GM12878 (cell line): ENCODE measurements at regions not wholly inside any gene's neighbourhood (a gene's known extent, or its start where the extent isn't known, plus 50 kb on each side); places are given as distances from the start of the nearest gene placed in this dataset.

Experiments
- ATAC-seq: fragments of 200-7000 bp; cut with Tn5 transposase; 3 replicates; pipeline ENCODE4 v1.9.1; 2020; ENCODE audit warnings: mild to moderate bottlenecking, moderate library complexity
- BruUV-seq: library from RNA; stranded (reverse); fragments of 400-500 nt; replicated peaks from 2 replicates; lab custom pipeline; 2021; lab: Mats Ljungman, UMichigan
- CTCF ChIA-PET: fragments of 300-600 bp; sonication (Branson Sonifier 250); formaldehyde crosslinking; extraction: SDS; loops from one replicate; lab custom pipeline; 2021; ENCODE audit warnings: inconsistent platforms; lab: Yijun Ruan, JAX
- POLR2A ChIA-PET: fragments of 350-600 bp; formaldehyde crosslinking; extraction: SDS; loops from one replicate; lab custom pipeline; 2021; ENCODE audit warnings: inconsistent platforms; lab: Charles Lee
- RAD21 ChIA-PET: fragments of 300-600 bp; sonication (Branson Sonifier 250); formaldehyde crosslinking; loops from one replicate; lab custom pipeline; 2023; ENCODE audit warnings: antibody characterized with exemption; ENCODE audit not compliant: unreplicated experiment; lab: Charles Lee
- SMC1A ChIA-PET: fragments of 300-600 bp; sonication (Branson Sonifier 250); formaldehyde crosslinking; loops from one replicate; lab custom pipeline; 2023; ENCODE audit not compliant: unreplicated experiment, uncharacterized antibody; lab: Charles Lee
- DNase-seq: peaks from one replicate; pipeline ENCODE4 v3.0.0-alpha.2; 2011; ENCODE audit warnings: low read depth, low spot score
- FAIRE-seq: peaks from 3 replicates; lab custom pipeline; 2011; peaks lifted over from hg19 to GRCh38; lab: Jason Lieb, UNC
- H2AFZ ChIP-seq: 2 replicates; pipeline ENCODE4 v1.6.0; 2011; ENCODE audit warnings: low read depth, low read length, control low read depth; ENCODE audit not compliant: control insufficient read depth
- H3K27ac ChIP-seq: 2 replicates; pipeline ENCODE4 v1.5.1; 2011; ENCODE audit warnings: control low read depth; ENCODE audit not compliant: control insufficient read depth, insufficient read depth
- H3K27me3 ChIP-seq, 2 experiments: replicated peaks in 1 of 2; 2 replicates each; pipeline versions ENCODE4 v1.6.0 to v1.6.1; 2011; ENCODE audit warnings: low read length in 1 of 2; ENCODE audit not compliant: control insufficient read depth in 2 of 2, insufficient read depth in 2 of 2
- H3K36me3 ChIP-seq, 2 experiments: 2 replicates each; pipeline ENCODE4 v1.5.1; 2011; ENCODE audit warnings: low read length in 1 of 2; ENCODE audit not compliant: control insufficient read depth in 2 of 2, insufficient read depth in 2 of 2
- H3K4me1 ChIP-seq: 2 replicates; pipeline ENCODE4 v1.6.1; 2011; ENCODE audit warnings: mild to moderate bottlenecking, low read length, moderate library complexity, mixed read lengths; ENCODE audit not compliant: control insufficient read depth, insufficient read depth
- H3K4me2 ChIP-seq: 2 replicates; pipeline ENCODE4 v1.6.0; 2011; ENCODE audit warnings: control low read depth; ENCODE audit not compliant: control insufficient read depth, insufficient read depth
- H3K4me3 ChIP-seq: fragments of 200-600 bp; sonication (generic); 2 replicates; pipeline ENCODE4 v1.5.1; 2016
- H3K79me2 ChIP-seq: 2 replicates; pipeline ENCODE4 v1.6.0; 2011; ENCODE audit warnings: low read length; ENCODE audit not compliant: control insufficient read depth, insufficient read depth
- H3K9ac ChIP-seq: 2 replicates; pipeline ENCODE4 v1.8.0; 2011; ENCODE audit warnings: low read length, control low read depth, mixed read lengths; ENCODE audit not compliant: control insufficient read depth, insufficient read depth
- H3K9me3 ChIP-seq: replicated peaks from 3 replicates; pipeline ENCODE4 v1.5.1; 2011; ENCODE audit warnings: mild to moderate bottlenecking, low read length; ENCODE audit not compliant: control insufficient read depth, insufficient read depth
- H4K20me1 ChIP-seq: 2 replicates; pipeline ENCODE4 v1.6.0; 2011; ENCODE audit not compliant: control insufficient read depth, insufficient read depth
- CHD1 ChIP-seq: IDR thresholded peaks from 2 replicates; pipeline ENCODE4 v1.6.1; 2012; ENCODE audit warnings: low read depth, low read length, improper control_type of control experiment
- CHD2 ChIP-seq: IDR thresholded peaks from 2 replicates; pipeline ENCODE4 v1.6.1; 2011; ENCODE audit warnings: low read depth, low read length, improper control_type of control experiment, borderline replicate concordance
- CREB1 ChIP-seq: IDR thresholded peaks from 2 replicates; pipeline ENCODE4 v1.6.1; 2012; ENCODE audit warnings: low read depth, mild to moderate bottlenecking, inconsistent platforms
- CREM ChIP-seq: IDR thresholded peaks from 2 replicates; pipeline ENCODE4 v1.6.1; 2014; ENCODE audit warnings: antibody characterized with exemption, low read depth
- ELK1 ChIP-seq: IDR thresholded peaks from 2 replicates; pipeline ENCODE4 v1.6.1; 2012; ENCODE audit warnings: low read depth, low read length, improper control_type of control experiment
- IRF3 ChIP-seq: fragments of 450-650 bp; IDR thresholded peaks from 2 replicates; pipeline ENCODE4 v1.6.1; 2014; ENCODE audit warnings: mild to moderate bottlenecking
- IRF5 ChIP-seq: fragments of 450-650 bp; IDR thresholded peaks from 2 replicates; pipeline ENCODE4 v1.6.1; 2017; ENCODE audit warnings: borderline replicate concordance
- POLR2AphosphoS2 ChIP-seq: IDR thresholded peaks from 2 replicates; pipeline ENCODE4 v1.6.1; 2011; ENCODE audit warnings: low read depth, mild to moderate bottlenecking, low read length, improper control_type of control experiment, moderate library complexity
- SMAD5 ChIP-seq: IDR thresholded peaks from 2 replicates; pipeline ENCODE4 v1.6.1; 2016; ENCODE audit warnings: antibody characterized with exemption, low read depth
- TCF3 ChIP-seq: IDR thresholded peaks from 2 replicates; pipeline ENCODE4 v1.6.1; 2012; ENCODE audit warnings: low read depth, mild to moderate bottlenecking, low read length, borderline replicate concordance; ENCODE audit not compliant: insufficient read depth
- USF1 ChIP-seq: IDR thresholded peaks from 2 replicates; pipeline ENCODE4 v1.6.1; 2011; ENCODE audit warnings: borderline replicate concordance, low read depth, mild to moderate bottlenecking, moderate library complexity, mixed read lengths, low read length; ENCODE audit not compliant: insufficient read depth; ENCODE audit errors: extremely low read length
- YBX1 ChIP-seq: fragments of 450-650 bp; IDR thresholded peaks from 2 replicates; pipeline ENCODE4 v1.6.1; 2016; ENCODE audit warnings: antibody characterized with exemption
- YY1 ChIP-seq: IDR thresholded peaks from 2 replicates; pipeline ENCODE4 v1.6.1; 2011; ENCODE audit warnings: low read depth, mild to moderate bottlenecking, low read length
- ZBTB11 ChIP-seq: fragments of 450-650 bp; formaldehyde crosslinking; IDR thresholded peaks from 2 replicates; pipeline ENCODE4 v1.5.0; 2022; ENCODE audit warnings: mild to moderate bottlenecking, missing genetic modification characterization
- ZBTB33 ChIP-seq: fragments of 450-650 bp; IDR thresholded peaks from 2 replicates; pipeline ENCODE4 v1.6.1; 2017; ENCODE audit warnings: mild to moderate bottlenecking
- ZZZ3 ChIP-seq: IDR thresholded peaks from 2 replicates; pipeline ENCODE4 v1.6.1; 2011; ENCODE audit warnings: low read depth; ENCODE audit not compliant: control insufficient read depth, insufficient read length
- WGBS: methylation state at CpG from one replicate; pipeline ENCODE4 v1.1.6; 2016; ENCODE audit warnings: low lambda C conversion rate; ENCODE audit not compliant: insufficient replicate concordance, insufficient coverage; ENCODE audit errors: missing lambda C conversion rate; 5-methylcytosine and 5-hydroxymethylcytosine counted together
- in situ Hi-C: fragments of 300-500 bp; cut with MboI; formaldehyde crosslinking; loops from 9 replicates; pipeline ENCODE4 v1.14.3; 2018; ENCODE audit warnings: mixed read lengths
- intact Hi-C: fragments of 100-400 bp; cut with micrococcal nuclease; formaldehyde crosslinking; loops from one replicate; pipeline ENCODE4 v1.14.2; 2022; ENCODE audit not compliant: unreplicated experiment

- ChIA-PET RAD21 (no interaction called here), CTCF (no interaction called here), SMC1A (no interaction called here), POLR2A (interaction anchor here (0.6 kb wide), 1 partner anchor 9 kb away, joined by 3 read pairs; no protein-coding TSS in a partner anchor)
- Histone ChIP-seq H3K9me3 (no peaks in the 10 kb centered on the region), H3K4me3 (no peak overlapping the region), H3K27me3 (no peaks in the 10 kb centered on the region), H3K4me2 (no peak overlapping the region), H4K20me1 (no peaks in the 10 kb centered on the region), H3K9ac (no peak overlapping the region), H3K36me3 (no peaks in the 10 kb centered on the region), H3K4me1 (no peaks in the 10 kb centered on the region), H3K79me2 (no peaks in the 10 kb centered on the region), H2AFZ (no peak overlapping the region), H3K27ac (no peak overlapping the region)
- in situ Hi-C loops (no loop called here), intact Hi-C loops (no loop called here)
- no peak for DNase-seq
- no peak for FAIRE-seq
- 4% methylated on average over 5 of the region's 5 CpGs for WGBS
- no TSS peak for BruUV-seq
- ATAC-seq = no peak
- no peak for TF ChIP-seq ZZZ3
- no peak for TF ChIP-seq USF1
- TF ChIP-seq IRF5 = no peak
- no peak for TF ChIP-seq TCF3
- no peak for TF ChIP-seq CHD1
- no peak for TF ChIP-seq ZBTB11
- no peak for TF ChIP-seq POLR2AphosphoS2
- no peak for TF ChIP-seq CREM
- no peak for TF ChIP-seq CREB1
- no peak for TF ChIP-seq YY1
- no peak for TF ChIP-seq SMAD5
- no peak for TF ChIP-seq YBX1
- TF ChIP-seq CHD2 = no peak
- TF ChIP-seq ELK1 = no peak
- no peak for TF ChIP-seq IRF3
- TF ChIP-seq ZBTB33 = no peak
Measured at GRCh38 chr19:31705656-31706055, 356.4 kb upstream of the TSHZ3 start.
